Neural progenitor cell (in vitro differentiated cells): ENCODE measurements at regions not wholly inside any gene's neighbourhood (a gene's known extent, or its start where the extent isn't known, plus 50 kb on each side); places are given as distances from the start of the nearest gene placed in this dataset.

Experiments
- DNase-seq: peaks from one replicate; pipeline ENCODE4 v3.0.0-alpha.2; 2016; ENCODE audit warnings: low spot score
- H2AFZ ChIP-seq: fragments of 200-600 bp; sonication (generic); replicated peaks from 2 replicates; pipeline ENCODE4 v1.6.1; 2016; ENCODE audit warnings: antibody characterized with exemption
- H3F3A ChIP-seq: fragments of 200-600 bp; sonication (generic); 2 replicates; pipeline ENCODE4 v1.6.1; 2016; ENCODE audit warnings: antibody characterized with exemption, low read depth
- H3K27ac ChIP-seq: fragments of 200-600 bp; sonication (generic); 2 replicates; pipeline ENCODE4 v1.5.1; 2016; ENCODE audit warnings: mild to moderate bottlenecking
- H3K27me3 ChIP-seq: fragments of 200-600 bp; sonication (generic); 2 replicates; pipeline ENCODE4 v1.6.1; 2016; ENCODE audit warnings: mild to moderate bottlenecking, moderate library complexity
- H3K36me3 ChIP-seq: fragments of 200-600 bp; sonication (generic); 2 replicates; pipeline ENCODE4 v1.5.1; 2016
- H3K4me1 ChIP-seq: fragments of 200-600 bp; sonication (generic); 2 replicates; pipeline ENCODE4 v1.6.1; 2016; ENCODE audit warnings: mixed run types
- H3K4me2 ChIP-seq: fragments of 200-600 bp; sonication (generic); 2 replicates; pipeline ENCODE4 v1.6.1; 2016
- H3K4me3 ChIP-seq: fragments of 200-600 bp; sonication (generic); 2 replicates; pipeline ENCODE4 v1.5.1; 2016
- H3K79me2 ChIP-seq: fragments of 200-600 bp; sonication (generic); 2 replicates; pipeline ENCODE4 v1.6.1; 2016; ENCODE audit warnings: low read depth
- H3K9ac ChIP-seq: fragments of 200-600 bp; sonication (generic); 2 replicates; pipeline ENCODE4 v1.6.1; 2016
- H3K9me3 ChIP-seq: fragments of 200-600 bp; sonication (generic); 2 replicates; pipeline ENCODE4 v1.5.1; 2016; ENCODE audit warnings: low read depth
- H4K20me1 ChIP-seq: fragments of 200-600 bp; sonication (generic); 2 replicates; pipeline ENCODE4 v1.6.1; 2016; ENCODE audit warnings: low read depth
- H3K27ac Mint-ChIP-seq: 3 replicates; pipeline ENCODE4 v1.8.0; 2021; ENCODE audit warnings: mixed read lengths
- H3K27me3 Mint-ChIP-seq: 2 replicates; pipeline ENCODE4 v1.8.0; 2022; ENCODE audit warnings: low read depth, mild to moderate bottlenecking, inconsistent platforms, moderate library complexity, mixed read lengths; ENCODE audit not compliant: insufficient read depth
- H3K36me3 Mint-ChIP-seq: 3 replicates; pipeline ENCODE4 v1.8.0; 2021; ENCODE audit warnings: mixed read lengths
- H3K4me1 Mint-ChIP-seq: 3 replicates; pipeline ENCODE4 v1.8.0; 2021; ENCODE audit warnings: mixed read lengths
- H3K4me3 Mint-ChIP-seq: 3 replicates; pipeline ENCODE4 v1.8.0; 2021; ENCODE audit warnings: mild to moderate bottlenecking, moderate library complexity, mixed read lengths
- H3K9me3 Mint-ChIP-seq: 3 replicates; pipeline ENCODE4 v1.8.0; 2020; ENCODE audit warnings: mixed read lengths
- CTCF ChIP-seq: fragments of 200-600 bp; sonication (generic); IDR thresholded peaks from 2 replicates; pipeline ENCODE4 v1.5.1; 2017; ENCODE audit warnings: antibody characterized with exemption, mild to moderate bottlenecking
- EZH2 ChIP-seq: fragments of 200-600 bp; sonication (generic); IDR thresholded peaks from 2 replicates; pipeline ENCODE4 v1.6.1; 2017; ENCODE audit warnings: antibody characterized with exemption, mild to moderate bottlenecking, moderate library complexity
- EZH2phosphoT487 ChIP-seq: fragments of 200-600 bp; sonication (generic); IDR thresholded peaks from 2 replicates; pipeline ENCODE4 v1.6.1; 2017; ENCODE audit warnings: antibody characterized with exemption

GRCh38 chr16:50858376-50858775, 116.5 kb downstream of the CYLD start:
- no peaks in the 10 kb centered on the region for H3K4me1 ChIP-seq
- TF ChIP-seq CTCF (no peak), EZH2phosphoT487 (no peak), EZH2 (no peak)
- H3K36me3 ChIP-seq: no peaks in the 10 kb centered on the region
- Mint-ChIP-seq H3K4me1 (peaks cover 26% of the 10 kb centered on the region), H3K9me3 (no peaks in the 10 kb centered on the region), H3K27ac (no peak overlapping the region), H3K36me3 (no peaks in the 10 kb centered on the region), H3K27me3 (peaks cover 21% of the 10 kb centered on the region), H3K4me3 (no peak overlapping the region)
- no peaks in the 10 kb centered on the region for H3F3A ChIP-seq
- H4K20me1 ChIP-seq: no peaks in the 10 kb centered on the region
- H2AFZ ChIP-seq: no peak overlapping the region
- H3K9me3 ChIP-seq: no peaks in the 10 kb centered on the region
- no peak overlapping the region for H3K4me2 ChIP-seq
- H3K4me3 ChIP-seq: no peak overlapping the region
- no peak overlapping the region for H3K27ac ChIP-seq
- no peaks in the 10 kb centered on the region for H3K79me2 ChIP-seq
- no peak for DNase-seq
- no peaks in the 10 kb centered on the region for H3K27me3 ChIP-seq
- H3K9ac ChIP-seq: no peak overlapping the region

DNA sequence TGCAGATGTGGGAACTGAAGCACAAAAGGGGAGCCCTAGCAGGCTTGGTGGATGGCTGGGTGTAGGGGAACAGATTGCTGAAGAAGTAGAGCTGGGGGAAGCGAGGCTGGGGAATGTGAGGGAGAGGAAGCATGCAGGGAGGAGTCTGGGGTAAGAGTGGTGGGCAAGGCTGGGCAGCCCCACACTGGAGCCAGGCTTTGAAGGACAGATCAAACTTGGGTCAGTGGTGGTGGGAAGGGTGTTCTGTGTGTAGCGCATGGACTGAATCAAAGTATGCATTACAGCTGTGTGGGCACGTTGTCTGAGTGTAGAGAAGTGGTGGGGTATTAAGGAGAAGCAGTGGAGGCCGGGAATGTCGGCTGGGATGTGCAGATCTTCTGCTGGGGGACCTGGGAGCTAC, 116.0 kb downstream of the CYLD start:
- no peaks in the 10 kb centered on the region for H3K9me3 Mint-ChIP-seq
- Histone ChIP-seq H3K79me2 (no peaks in the 10 kb centered on the region), H3K4me2 (no peak overlapping the region), H2AFZ (no peak overlapping the region), H3F3A (no peaks in the 10 kb centered on the region), H3K9ac (no peak overlapping the region), H3K9me3 (no peaks in the 10 kb centered on the region), H3K4me1 (no peaks in the 10 kb centered on the region), H3K36me3 (no peaks in the 10 kb centered on the region), H3K27ac (no peak overlapping the region), H3K4me3 (no peak overlapping the region), H4K20me1 (no peaks in the 10 kb centered on the region), H3K27me3 (no peaks in the 10 kb centered on the region)
- peaks cover 21% of the 10 kb centered on the region for H3K27me3 Mint-ChIP-seq
- no peak overlapping the region for H3K4me3 Mint-ChIP-seq
- peak overlapping the region; percentile 5 for H3K27ac Mint-ChIP-seq
- H3K4me1 Mint-ChIP-seq: peaks cover 26% of the 10 kb centered on the region
- TF ChIP-seq EZH2phosphoT487 (no peak), EZH2 (no peak), CTCF (no peak)
- DNase-seq: no peak
- no peaks in the 10 kb centered on the region for H3K36me3 Mint-ChIP-seq

- Mint-ChIP-seq H3K36me3 (no peaks in the 10 kb centered on the region), H3K27me3 (peaks cover 21% of the 10 kb centered on the region), H3K4me1 (peaks cover 20% of the 10 kb centered on the region), H3K9me3 (no peaks in the 10 kb centered on the region), H3K4me3 (no peak overlapping the region), H3K27ac (no peak overlapping the region)
- no peak overlapping the region for H3K27ac ChIP-seq
- H3K4me3 ChIP-seq: no peak overlapping the region
- DNase-seq: no peak
- H3K4me1 ChIP-seq: no peaks in the 10 kb centered on the region
- H3K27me3 ChIP-seq: no peaks in the 10 kb centered on the region
- H3K36me3 ChIP-seq: no peaks in the 10 kb centered on the region
- no peaks in the 10 kb centered on the region for H3K9me3 ChIP-seq
- H2AFZ ChIP-seq: no peak overlapping the region
- H3K9ac ChIP-seq: no peak overlapping the region
- no peak for TF ChIP-seq CTCF
- TF ChIP-seq EZH2: no peak
- no peak for TF ChIP-seq EZH2phosphoT487
- no peaks in the 10 kb centered on the region for H3K79me2 ChIP-seq
- no peaks in the 10 kb centered on the region for H4K20me1 ChIP-seq
- no peak overlapping the region for H3K4me2 ChIP-seq
- H3F3A ChIP-seq: no peaks in the 10 kb centered on the region
These were observed 115.1 kb downstream of the CYLD start for GRCh38 chr16:50856991-50857390.

DNA sequence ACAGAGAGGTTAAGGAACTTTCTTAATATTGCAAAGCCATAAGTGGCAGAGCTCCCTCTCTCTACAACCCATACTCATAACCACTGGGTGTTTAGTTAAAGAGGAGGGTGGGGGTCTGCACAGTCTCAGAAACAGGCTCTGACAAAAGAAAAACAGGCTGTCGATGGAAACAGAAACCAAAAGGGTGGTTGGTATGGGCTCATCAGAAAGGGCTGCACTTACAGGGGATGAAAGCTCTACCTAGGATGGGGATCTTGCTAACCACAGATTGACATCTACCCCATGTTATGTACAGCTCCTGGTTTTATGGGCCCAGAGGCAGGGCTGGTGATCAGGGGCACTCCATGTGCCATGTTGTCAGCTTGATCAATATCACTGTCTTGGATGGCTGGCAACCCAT, 111.4 kb downstream of the CYLD start:
- Histone ChIP-seq H3K4me3 (no peak overlapping the region), H4K20me1 (no peaks in the 10 kb centered on the region), H3K4me1 (peaks cover 5% of the 10 kb centered on the region), H3K36me3 (no peaks in the 10 kb centered on the region), H3F3A (no peaks in the 10 kb centered on the region), H3K79me2 (no peaks in the 10 kb centered on the region), H3K9me3 (no peaks in the 10 kb centered on the region), H3K4me2 (no peak overlapping the region), H2AFZ (no peak overlapping the region), H3K27ac (no peak overlapping the region), H3K9ac (no peak overlapping the region), H3K27me3 (no peaks in the 10 kb centered on the region)
- Mint-ChIP-seq H3K9me3 (no peaks in the 10 kb centered on the region), H3K27ac (no peak overlapping the region), H3K4me3 (no peak overlapping the region), H3K27me3 (peaks cover 9% of the 10 kb centered on the region), H3K4me1 (peaks cover 9% of the 10 kb centered on the region), H3K36me3 (no peaks in the 10 kb centered on the region)
- DNase-seq: no peak
- TF ChIP-seq EZH2 (no peak), CTCF (no peak), EZH2phosphoT487 (no peak)
